HG02884 (cell line): ENCODE measurements at regions not wholly inside any gene's neighbourhood (a gene's known extent, or its start where the extent isn't known, plus 50 kb on each side); places are given as distances from the start of the nearest gene placed in this dataset.
"Not testable (repeated sequence)": the region's sequence is repeated elsewhere in the genome, so short reads cannot be mapped to it uniquely, and the experiment has no call there.

Source experiments
- ATAC-seq: cut with Tn5 transposase; IDR thresholded peaks from one replicate; pipeline ENCODE4 v1.9.1; 2021; ENCODE audit warnings: mild to moderate bottlenecking, moderate library complexity; ENCODE audit not compliant: unreplicated experiment

GRCh38 chr1:199182186-199182843 lies 543.5 kb downstream of the PTPRC start:
- peak; percentile 92 for ATAC-seq

GRCh38 chr1:199184180-199184579 lies 545.3 kb downstream of the PTPRC start:
- ATAC-seq, result no peak

DNA sequence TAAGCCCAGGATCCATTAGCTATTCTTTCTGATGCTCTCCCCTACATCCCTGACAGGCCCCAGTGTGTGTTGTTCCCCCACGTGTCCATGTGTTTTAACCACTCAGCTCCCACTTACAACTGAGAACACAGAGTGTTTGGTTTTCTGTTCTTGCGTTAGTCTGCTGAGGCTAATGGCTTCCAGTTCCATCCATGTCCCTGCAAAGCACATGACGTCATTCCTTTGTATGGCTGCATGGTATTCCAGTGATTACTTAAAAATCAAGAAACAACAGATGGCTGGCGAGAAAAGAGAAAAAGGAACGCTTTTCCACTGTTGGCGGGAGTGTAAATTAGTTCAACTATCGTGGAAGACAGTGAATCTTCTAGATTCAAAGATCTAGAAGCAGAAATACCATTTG lies 556.0 kb downstream of the PTPRC start:
- ATAC-seq, result no peak

GRCh38 chr1:199197695-199198094 lies 558.9 kb downstream of the PTPRC start:
- ATAC-seq, result no peak

DNA sequence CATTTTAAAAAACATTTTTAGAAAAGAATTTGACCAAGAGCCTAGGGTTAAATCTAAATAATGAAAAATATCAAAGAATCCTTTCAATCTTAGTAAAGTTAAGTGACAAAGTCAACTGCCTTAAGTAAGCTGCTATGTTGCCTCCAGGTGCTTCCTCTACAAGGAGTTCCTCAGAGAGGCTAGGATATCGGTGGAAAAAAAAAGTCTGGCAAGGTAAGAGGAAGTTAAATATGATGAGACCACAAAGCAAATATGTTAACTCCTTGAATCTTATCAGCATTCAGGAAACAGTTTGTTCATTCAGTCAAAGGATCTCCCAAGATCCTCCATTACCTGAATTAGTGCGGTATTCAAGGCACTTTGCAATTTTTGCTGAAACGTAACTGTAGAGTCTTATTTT lies 563.5 kb downstream of the PTPRC start:
- ATAC-seq, result no peak

GRCh38 chr1:199204231-199204630 lies 565.4 kb downstream of the PTPRC start:
- ATAC-seq, result no peak

DNA sequence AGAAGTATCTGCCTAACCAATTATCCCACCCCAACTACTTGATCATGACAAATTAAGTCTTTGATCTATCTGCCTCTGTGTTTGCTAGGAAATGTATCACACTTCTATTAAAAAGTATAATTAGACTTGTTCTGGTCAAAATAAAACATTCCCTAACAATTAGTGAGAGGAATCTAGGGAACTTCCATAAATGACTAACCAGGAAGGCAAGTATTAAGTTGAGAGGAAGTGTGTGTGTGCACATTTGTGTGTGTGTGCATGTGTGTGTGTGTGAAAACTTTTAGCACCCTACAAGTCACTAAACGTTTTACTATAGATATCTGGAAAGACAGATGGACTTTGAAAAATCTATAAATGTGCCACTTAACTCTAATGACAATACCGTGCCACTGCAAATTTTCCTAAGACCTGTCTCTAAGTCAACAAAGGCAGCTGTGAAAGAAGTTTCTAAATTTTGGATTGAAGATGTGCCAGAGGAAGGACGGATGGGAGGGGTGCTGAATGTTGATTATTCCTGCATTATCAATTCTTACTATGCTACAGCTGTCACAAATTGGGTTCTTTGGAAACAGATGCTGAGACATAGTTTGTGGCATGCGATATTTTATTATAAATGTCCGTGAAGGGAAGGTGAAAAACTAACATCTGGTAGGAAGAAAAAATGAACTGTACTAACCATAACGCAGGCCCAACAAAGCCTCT lies 567.1 kb downstream of the PTPRC start:
- no peak for ATAC-seq

DNA sequence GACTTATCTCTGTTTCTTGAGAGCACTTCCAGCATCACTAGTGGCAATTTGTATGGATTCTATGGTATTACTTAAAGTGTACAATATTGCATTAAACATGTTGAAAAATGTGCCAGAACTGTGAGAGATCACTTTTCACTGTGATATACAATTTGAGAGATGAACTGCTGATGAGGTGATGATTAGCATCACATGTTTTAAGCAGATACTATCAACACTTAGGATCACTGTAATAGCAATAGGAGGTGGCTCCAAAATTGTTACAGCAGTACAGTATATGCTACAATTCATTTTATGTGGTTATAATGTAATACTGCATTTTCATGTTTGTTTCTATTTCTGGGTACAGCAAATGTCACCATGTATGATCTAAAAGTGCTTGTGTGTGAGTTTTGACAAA lies 570.0 kb downstream of the PTPRC start:
- no peak for ATAC-seq

DNA sequence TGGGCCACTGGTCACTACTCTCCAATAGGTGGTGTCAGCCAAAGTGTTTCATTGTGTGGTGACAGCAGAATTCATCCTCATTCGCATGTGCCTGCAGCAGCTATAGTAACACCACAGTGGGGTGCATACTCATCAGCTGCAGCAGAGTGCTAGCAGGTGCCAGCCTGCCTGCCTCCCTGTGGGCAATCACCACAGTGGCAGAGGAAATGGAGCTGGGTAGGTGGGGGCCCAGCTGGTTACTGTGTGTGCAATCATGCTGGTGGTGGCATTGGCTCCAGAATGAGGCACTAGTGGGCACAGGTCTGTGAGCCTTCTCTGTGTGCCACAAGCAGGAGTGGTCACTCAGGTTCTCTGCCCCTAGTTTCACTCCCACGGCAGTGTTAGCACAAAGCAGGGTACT lies 579.2 kb downstream of the PTPRC start:
- ATAC-seq, result no peak

GRCh38 chr1:199218533-199218932 lies 579.7 kb downstream of the PTPRC start:
- no peak for ATAC-seq

DNA sequence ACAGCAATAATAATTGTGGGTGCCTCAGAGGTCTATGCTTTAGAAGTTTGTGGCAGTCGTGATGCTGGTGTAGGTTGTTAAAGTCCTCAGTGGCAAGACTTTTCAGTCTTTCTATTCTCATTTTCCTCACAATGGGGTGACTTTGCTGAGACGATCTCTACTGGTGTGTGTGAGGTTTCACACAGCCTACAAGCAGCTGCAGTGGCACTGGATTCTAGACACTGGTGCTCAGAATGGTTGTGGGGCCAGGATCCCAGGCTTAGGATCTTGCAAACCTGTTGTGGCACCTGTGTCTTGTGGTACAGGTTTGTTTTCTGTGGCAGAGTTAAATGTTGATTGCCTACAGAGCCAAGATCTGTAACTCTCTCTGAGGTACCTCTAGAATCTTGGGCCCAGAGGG lies 581.2 kb downstream of the PTPRC start:
- no peak for ATAC-seq

GRCh38 chr1:199221371-199222150 lies 582.7 kb downstream of the PTPRC start:
- ATAC-seq, result no peak

GRCh38 chr1:199223936-199224335 lies 585.1 kb downstream of the PTPRC start:
- ATAC-seq, result no peak

DNA sequence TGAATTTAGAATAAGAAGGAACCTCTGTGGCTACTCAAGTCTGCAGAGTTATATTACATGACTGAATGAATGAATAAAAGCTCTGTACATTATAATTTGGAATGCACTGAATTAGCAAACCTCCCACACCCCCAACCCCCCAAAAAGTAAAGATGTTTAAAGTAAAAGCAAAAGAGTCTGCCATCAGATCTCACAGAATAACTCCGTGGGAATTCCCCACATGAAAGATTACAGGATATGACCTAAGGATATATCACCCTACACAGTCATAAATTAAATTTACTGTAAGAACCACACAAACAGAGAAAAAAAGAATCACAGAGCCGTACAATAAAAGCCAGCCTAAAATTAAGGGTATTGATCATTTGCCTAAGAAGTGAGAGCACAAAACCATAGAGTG lies 587.3 kb downstream of the PTPRC start:
- ATAC-seq, result peak; percentile 70

- ATAC-seq, result no peak
Measured at GRCh38 chr1:199242147-199242546, 603.3 kb downstream of the PTPRC start.

- no peak for ATAC-seq
Measured at GRCh38 chr1:199242601-199243000, 603.8 kb downstream of the PTPRC start.

- peak; percentile 98 for ATAC-seq
Measured at GRCh38 chr1:199243423-199244061, 604.7 kb downstream of the PTPRC start.

DNA sequence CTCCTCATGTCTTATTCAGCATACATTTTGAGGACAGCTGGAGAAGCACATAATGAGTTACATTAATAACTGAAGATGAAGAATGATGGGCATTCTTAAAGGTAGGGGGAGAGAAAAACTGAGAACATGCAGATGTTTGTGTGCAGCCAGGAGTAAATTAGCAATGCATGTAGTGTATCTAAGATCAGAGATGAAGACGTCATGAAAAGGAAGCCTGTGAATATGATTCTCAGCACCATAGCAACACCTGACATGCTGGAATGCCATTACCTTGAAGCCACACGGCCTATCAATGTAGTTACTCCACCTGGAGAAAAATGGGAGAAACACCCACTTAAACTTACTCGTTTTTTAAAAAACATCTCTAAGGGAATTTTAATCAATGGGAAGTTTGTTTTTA lies 607.1 kb downstream of the PTPRC start:
- ATAC-seq, result no peak

DNA sequence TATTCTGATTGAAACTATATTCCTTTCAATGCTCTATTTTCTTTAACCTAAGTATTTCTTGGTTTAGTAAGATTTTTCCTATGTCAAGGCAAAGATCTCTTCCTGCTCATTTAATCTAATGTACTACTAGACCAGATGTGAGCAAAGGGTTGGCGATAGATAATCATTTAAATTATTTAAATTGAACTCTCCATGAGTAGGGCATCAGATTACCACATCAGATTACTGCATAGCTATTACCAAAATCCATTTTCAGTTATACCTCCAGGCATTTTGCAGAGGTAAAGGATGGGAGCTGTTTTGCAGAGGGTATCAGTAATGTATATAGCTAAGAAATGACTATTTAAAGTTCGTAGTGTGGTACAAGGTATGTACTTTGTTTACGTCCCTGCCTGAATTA lies 607.9 kb downstream of the PTPRC start:
- ATAC-seq, result no peak

DNA sequence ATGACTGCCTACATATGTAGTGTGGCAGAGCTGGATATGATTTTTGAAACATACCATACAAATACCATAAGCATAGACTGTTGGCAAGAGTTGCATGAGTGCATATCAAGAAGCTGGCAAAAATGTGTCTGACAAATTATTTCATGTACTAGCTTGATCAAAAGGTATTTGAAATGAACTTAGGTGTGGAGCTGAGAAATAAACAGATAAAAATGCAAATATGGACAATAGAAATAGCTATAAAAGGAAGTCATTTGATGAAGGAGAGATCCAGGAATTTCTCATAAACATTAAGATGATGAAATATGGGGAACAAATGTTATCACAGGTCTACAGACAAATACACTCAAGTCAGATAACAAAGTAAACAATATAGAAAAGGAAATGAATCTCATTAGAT lies 609.1 kb downstream of the PTPRC start:
- no peak for ATAC-seq

DNA sequence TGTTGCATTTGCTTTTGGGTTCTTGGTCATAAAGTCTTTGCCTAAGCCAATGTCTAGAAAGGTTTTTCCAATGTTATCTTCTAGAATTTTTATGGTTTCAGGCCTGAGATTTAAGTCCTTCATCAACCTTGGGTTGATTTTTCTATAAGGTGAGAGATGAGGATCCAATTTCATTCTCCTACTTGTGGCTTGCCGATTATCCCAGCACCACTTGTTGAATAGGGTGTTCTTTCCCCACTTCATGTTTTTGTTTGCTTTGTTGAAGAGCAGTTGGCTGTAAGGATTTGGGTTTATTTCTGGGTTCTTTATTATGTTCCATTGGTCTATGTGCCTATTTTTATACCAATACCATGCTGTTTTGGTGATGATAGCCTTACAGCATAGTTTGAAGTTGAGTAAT lies 615.2 kb downstream of the PTPRC start:
- ATAC-seq, result not testable (repeated sequence)

DNA sequence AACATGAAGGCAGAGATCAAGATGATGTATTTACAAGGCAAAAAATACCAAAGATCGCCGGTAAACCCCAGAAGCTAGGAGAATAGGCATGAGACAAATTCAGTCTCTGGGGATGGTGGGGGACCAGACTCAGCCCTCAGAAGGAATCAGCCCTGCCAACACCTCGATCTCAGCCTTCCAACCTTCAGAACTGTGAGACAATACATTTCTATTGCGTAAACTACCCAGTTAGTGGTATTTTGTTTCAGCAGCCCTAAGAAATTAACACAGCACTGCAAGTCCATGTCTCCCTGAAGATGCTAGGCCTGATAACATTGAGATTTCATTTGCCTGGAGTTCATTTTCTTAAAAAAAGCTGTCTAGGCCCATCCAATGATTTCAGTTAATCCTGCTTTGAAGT lies 622.5 kb downstream of the PTPRC start:
- no peak for ATAC-seq
